Right lobe of liver (tissue), 6 donors: ENCODE measurements at regions not wholly inside any gene's neighbourhood (a gene's known extent, or its start where the extent isn't known, plus 50 kb on each side); places are given as distances from the start of the nearest gene placed in this dataset.
A peak's percentile ranks its signal among the peaks of the same experiment; 100 is the strongest.

Experiments used
- ATAC-seq, 4 donors: fragments of 200-7000 bp; cut with Tn5 transposase; one replicate each; pipeline ENCODE4 v1.9.1; 2020; ENCODE audit warnings: mild to moderate bottlenecking in 4 of 4, moderate library complexity in 4 of 4
- DNase-seq, 3 donors: peaks; one replicate each; pipeline ENCODE4 v3.0.0-alpha.2; 2020
- H3K27ac ChIP-seq, 3 donors: fragments of 200-600 bp; one replicate each; pipeline ENCODE4 v1.8.0; 2022
- H3K27me3 ChIP-seq, 2 donors: fragments of 200-600 bp; one replicate each; pipeline ENCODE4 v1.8.0; 2022
- H3K36me3 ChIP-seq, 4 donors: fragments of 200-600 bp; sonication (generic) in 1 of 4; one replicate each; pipeline versions ENCODE4 v1.5.1 to v1.8.0; 2017 to 2022; ENCODE audit warnings: control low read depth in 1 of 4
- H3K4me1 ChIP-seq, 4 donors: fragments of 200-600 bp; sonication (generic) in 1 of 4; one replicate each; pipeline versions ENCODE4 v1.5.1 to v1.8.0; 2017 to 2022; ENCODE audit warnings: control low read depth in 1 of 4
- H3K4me3 ChIP-seq, 3 donors: fragments of 200-600 bp; one replicate each; pipeline ENCODE4 v1.8.0; 2022
- H3K9me3 ChIP-seq, 4 donors: fragments of 200-600 bp; sonication (generic) in 1 of 4; one replicate each; pipeline versions ENCODE4 v1.5.1 to v1.8.0; 2017 to 2022; ENCODE audit warnings: control low read depth in 1 of 4
- POLR2A ChIP-seq: fragments of 450-650 bp; IDR thresholded peaks from one replicate; pipeline ENCODE4 v1.6.1; 2017; ENCODE audit warnings: antibody characterized with exemption, mild to moderate bottlenecking
- WGBS: methylation state at CpG from one replicate; pipeline ENCODE4 v1.1.6; 2018; ENCODE audit warnings: low coverage, low lambda C conversion rate; ENCODE audit not compliant: insufficient coverage; ENCODE audit errors: missing lambda C conversion rate; 5-methylcytosine and 5-hydroxymethylcytosine counted together
- intact Hi-C, 2 donors: fragments of 100-400 bp; cut with DNase I; formaldehyde crosslinking; loops; one replicate each; pipeline versions ENCODE4 v1.11.2 to v1.14.1; 2022
- TF ChIP-seq, protein P1 (sequence below), 4 donors: fragments of 200-600 bp in 3 of 4; fragments of 450-650 bp in 1 of 4; IDR thresholded peaks; one replicate each; pipeline versions ENCODE4 v1.5.1 to v1.8.0; 2016 to 2022; ENCODE audit warnings: antibody characterized with exemption in 4 of 4, mild to moderate bottlenecking in 2 of 4
- donor health status: DM: no; HTN: yes; CAD: no.
- donor health status: DM: no; HTN: no; CAD: no.
- donor health status: DM: no; HTN: no; CAD: no.
- donor health status: DM: no; HTN: yes; CAD: no.
- donor health status: DM: no; HTN: yes; CAD: no.

DNA sequence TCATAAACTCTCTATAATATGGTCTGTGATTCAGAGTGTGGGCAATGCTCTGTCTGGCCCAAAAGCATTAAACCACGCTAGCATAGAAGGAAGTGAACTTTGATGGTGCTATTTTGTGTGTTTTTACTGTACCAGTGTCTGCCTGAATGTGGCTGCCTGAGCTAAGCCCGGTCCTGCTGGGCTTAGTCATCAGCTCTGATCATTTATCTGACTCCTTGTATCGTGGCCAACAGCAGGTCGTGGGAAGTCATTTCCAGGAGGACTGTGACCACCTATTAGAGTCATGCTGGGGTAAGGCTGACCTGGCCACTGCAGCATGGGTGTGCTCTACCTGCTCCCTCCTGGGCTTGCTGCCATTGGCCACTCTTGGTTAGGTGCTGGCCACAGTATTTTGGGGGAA, 239.1 kb upstream of the CEP162 start:
- peak in 2 of 4 donors; percentile 9 to 80 for ATAC-seq
- H3K27me3 ChIP-seq: no peaks in the 10 kb centered on the region
- intact Hi-C loops: no loop called here
- no peak for TF ChIP-seq POLR2A
- TF ChIP-seq, protein P1, sequence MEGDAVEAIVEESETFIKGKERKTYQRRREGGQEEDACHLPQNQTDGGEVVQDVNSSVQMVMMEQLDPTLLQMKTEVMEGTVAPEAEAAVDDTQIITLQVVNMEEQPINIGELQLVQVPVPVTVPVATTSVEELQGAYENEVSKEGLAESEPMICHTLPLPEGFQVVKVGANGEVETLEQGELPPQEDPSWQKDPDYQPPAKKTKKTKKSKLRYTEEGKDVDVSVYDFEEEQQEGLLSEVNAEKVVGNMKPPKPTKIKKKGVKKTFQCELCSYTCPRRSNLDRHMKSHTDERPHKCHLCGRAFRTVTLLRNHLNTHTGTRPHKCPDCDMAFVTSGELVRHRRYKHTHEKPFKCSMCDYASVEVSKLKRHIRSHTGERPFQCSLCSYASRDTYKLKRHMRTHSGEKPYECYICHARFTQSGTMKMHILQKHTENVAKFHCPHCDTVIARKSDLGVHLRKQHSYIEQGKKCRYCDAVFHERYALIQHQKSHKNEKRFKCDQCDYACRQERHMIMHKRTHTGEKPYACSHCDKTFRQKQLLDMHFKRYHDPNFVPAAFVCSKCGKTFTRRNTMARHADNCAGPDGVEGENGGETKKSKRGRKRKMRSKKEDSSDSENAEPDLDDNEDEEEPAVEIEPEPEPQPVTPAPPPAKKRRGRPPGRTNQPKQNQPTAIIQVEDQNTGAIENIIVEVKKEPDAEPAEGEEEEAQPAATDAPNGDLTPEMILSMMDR (IDR thresholded peaks at IDR 0.05): no peak
- H3K4me1 ChIP-seq: no peaks in the 10 kb centered on the region
- WGBS: 31% methylated on average over 4 of the region's 4 CpGs
- DNase-seq: peak in 1 of 3 donors; percentile 21
- H3K4me3 ChIP-seq: no peak overlapping the region
- H3K36me3 ChIP-seq: no peaks in the 10 kb centered on the region
- no peak overlapping the region for H3K27ac ChIP-seq
- no peaks in the 10 kb centered on the region for H3K9me3 ChIP-seq

DNA sequence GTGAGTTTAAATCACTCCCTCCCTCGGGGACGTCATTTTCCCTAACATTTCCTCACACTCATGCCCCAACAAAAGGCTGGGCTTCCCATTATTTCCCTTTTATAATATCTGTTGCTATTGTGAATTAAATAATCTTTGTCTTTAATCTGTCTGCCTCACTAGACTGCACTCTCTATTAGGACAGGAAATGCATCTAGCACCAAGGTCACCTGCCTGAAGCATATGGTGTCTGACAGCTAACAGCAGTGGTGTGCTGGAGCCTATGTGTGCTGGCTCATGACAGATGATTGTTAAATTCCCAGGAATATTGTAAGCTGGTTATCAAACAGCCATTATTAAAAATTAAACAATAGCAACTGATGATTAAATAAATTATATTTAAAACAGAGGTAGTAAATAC, 237.0 kb upstream of the CEP162 start:
- H3K27ac ChIP-seq: no peak overlapping the region
- no peaks in the 10 kb centered on the region for H3K4me1 ChIP-seq
- intact Hi-C loops: no loop called here
- no peaks in the 10 kb centered on the region for H3K36me3 ChIP-seq
- H3K27me3 ChIP-seq: no peaks in the 10 kb centered on the region
- ATAC-seq (no peak), DNase-seq (no peak)
- TF ChIP-seq, protein P1 (IDR thresholded peaks at IDR 0.05): no peak
- no peak for TF ChIP-seq POLR2A
- no peaks in the 10 kb centered on the region for H3K9me3 ChIP-seq
- H3K4me3 ChIP-seq: no peak overlapping the region
- WGBS: 71% methylated on average over 2 of the region's 2 CpGs

DNA sequence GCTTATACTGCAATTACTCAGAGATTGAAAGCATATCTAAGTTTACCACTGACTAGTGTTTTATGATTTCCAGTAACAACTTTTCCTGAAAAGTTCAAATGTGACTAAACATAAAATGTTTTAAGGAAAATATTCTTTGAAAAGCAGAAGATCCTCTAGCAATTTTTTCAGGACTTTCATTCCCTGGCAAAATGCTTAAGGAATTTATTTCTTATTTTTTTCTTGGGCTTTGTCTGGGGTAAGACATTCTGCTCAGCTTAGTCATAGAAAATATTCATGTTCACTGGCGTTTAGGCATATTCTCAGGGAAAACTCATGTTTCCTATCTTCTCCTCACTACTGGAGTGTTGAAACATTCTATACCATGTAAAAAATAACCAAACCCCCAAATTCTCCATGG, 235.3 kb upstream of the CEP162 start:
- WGBS: 67% methylated on average over 1 of the region's 1 CpG

DNA sequence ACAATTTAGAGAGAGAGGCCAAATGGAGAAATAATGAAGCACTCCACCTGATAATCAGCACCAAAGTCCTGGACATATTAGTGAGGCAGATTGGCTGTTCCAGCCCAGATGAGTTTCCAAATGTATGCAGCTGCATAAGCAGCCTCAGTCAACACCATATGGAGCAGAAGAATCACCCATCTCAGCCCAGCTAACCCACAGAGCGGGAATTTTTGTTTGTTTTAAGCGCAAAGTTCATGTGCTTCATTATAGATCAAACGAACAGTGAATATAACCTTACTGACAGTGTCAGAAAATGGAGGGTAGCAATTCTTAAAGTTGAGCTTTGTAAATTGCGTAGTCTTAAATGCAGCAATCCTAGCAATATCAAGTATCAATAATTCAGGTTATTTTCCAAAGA, 234.0 kb upstream of the CEP162 start:
- Histone ChIP-seq H3K4me1 (no peaks in the 10 kb centered on the region), H3K4me3 (no peak overlapping the region), H3K27ac (no peak overlapping the region), H3K9me3 (no peaks in the 10 kb centered on the region), H3K27me3 (no peaks in the 10 kb centered on the region), H3K36me3 (no peaks in the 10 kb centered on the region)
- 78% methylated on average over 4 of the region's 4 CpGs for WGBS
- ATAC-seq (no peak), DNase-seq (no peak)
- TF ChIP-seq, protein P1 (IDR thresholded peaks at IDR 0.05): no peak
- intact Hi-C loops: no loop called here

More for the DNA sequence above, 235.3 kb upstream of the CEP162 start:
- no peak for DNase-seq
- no peaks in the 10 kb centered on the region for H3K9me3 ChIP-seq
- no peaks in the 10 kb centered on the region for H3K27me3 ChIP-seq
- no peak for TF ChIP-seq POLR2A
- TF ChIP-seq, protein P1 (IDR thresholded peaks at IDR 0.05): no peak
- no peaks in the 10 kb centered on the region for H3K36me3 ChIP-seq
- H3K4me3 ChIP-seq: no peak overlapping the region
- no peaks in the 10 kb centered on the region for H3K4me1 ChIP-seq
- no peak overlapping the region for H3K27ac ChIP-seq
- intact Hi-C loops: no loop called here
- ATAC-seq: no peak

DNA sequence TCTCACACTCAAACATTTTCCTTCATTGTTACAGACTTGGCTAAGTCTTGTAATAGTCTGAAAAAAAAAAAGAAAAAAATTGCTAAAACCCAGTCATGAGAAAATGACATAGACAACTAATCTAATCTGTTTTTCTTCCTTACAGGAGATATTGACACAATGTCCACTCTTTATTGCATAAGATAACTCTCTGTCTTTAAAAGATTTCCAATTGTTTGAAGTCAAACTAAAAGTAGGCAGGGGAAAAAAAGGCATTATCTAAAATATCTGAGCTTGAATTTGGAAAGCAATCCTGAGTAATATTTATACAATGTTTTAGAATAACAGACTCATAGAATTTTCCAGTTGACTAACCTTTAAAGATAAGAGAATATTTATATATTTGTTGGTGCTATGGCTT, 233.0 kb upstream of the CEP162 start:
- no peak for DNase-seq
- Histone ChIP-seq H3K9me3 (no peaks in the 10 kb centered on the region), H3K27ac (no peak overlapping the region), H3K4me3 (no peak overlapping the region), H3K4me1 (no peaks in the 10 kb centered on the region), H3K27me3 (no peaks in the 10 kb centered on the region), H3K36me3 (no peaks in the 10 kb centered on the region)
- no peak for TF ChIP-seq POLR2A
- TF ChIP-seq, protein P1 (IDR thresholded peaks at IDR 0.05): no peak
- intact Hi-C loops: no loop called here
- ATAC-seq: no peak
